ENCODE measurements at regions not wholly inside any gene's neighbourhood (a gene's known extent, or its start where the extent isn't known, plus 50 kb on each side); places are given as distances from the start of the nearest gene placed in this dataset.

DNA sequence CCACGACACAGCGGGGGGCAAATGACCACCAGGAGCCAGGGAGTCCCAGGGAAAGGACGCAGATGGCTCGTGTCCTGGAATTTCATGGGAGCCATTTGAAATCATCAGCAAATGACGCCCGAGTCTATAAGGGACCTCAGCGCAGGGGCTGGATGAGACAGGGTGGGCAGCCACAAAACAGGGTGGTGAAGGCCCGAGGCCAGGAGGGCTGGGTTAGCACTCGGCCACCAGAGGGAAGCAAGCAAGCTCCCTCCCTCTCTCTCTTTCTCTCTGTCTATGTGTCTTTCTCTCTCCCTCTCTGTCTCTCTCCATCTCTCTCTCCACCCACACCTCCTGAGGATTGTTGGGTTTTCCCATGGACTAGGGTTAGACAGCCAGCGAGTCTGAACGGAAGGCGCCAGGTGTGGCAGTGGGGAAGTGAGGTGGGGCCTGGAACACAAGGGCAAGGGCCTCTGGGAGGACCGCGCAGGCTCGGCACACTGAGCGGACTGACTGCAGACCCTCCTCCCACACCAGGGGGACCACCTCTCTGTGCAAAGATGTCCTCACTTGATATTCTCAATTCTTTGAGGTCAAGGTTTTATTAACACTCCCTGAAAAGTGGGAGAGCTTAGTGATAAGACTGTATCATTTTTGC lies 73.8 kb upstream of the TMPRSS2 start:
- H3K9me3 ChIP-seq (ENCODE audit: control insufficient read depth, low read length): no peaks in the 10 kb centered on the region
- H3K4me3 ChIP-seq (ENCODE audit: insufficient read depth, low read depth, low read length): no peak overlapping the region
- H3K36me3 ChIP-seq (ENCODE audit: control insufficient read depth, insufficient read depth, low read length): no peaks in the 10 kb centered on the region
- no peaks in the 10 kb centered on the region for H3K27me3 ChIP-seq (ENCODE audit: control insufficient read depth, insufficient read depth, low read length, poor library complexity, severe bottlenecking)
- no peaks in the 10 kb centered on the region for H3K4me1 ChIP-seq (ENCODE audit: control insufficient read depth, insufficient read depth, low read length)
- 89 to 93% methylated on average over 16 of the region's 16 CpGs for WGBS, 2 experiments
- H3K27ac ChIP-seq (ENCODE audit: insufficient read depth, low read depth, low read length, poor library complexity, severe bottlenecking): no peak overlapping the region

DNA sequence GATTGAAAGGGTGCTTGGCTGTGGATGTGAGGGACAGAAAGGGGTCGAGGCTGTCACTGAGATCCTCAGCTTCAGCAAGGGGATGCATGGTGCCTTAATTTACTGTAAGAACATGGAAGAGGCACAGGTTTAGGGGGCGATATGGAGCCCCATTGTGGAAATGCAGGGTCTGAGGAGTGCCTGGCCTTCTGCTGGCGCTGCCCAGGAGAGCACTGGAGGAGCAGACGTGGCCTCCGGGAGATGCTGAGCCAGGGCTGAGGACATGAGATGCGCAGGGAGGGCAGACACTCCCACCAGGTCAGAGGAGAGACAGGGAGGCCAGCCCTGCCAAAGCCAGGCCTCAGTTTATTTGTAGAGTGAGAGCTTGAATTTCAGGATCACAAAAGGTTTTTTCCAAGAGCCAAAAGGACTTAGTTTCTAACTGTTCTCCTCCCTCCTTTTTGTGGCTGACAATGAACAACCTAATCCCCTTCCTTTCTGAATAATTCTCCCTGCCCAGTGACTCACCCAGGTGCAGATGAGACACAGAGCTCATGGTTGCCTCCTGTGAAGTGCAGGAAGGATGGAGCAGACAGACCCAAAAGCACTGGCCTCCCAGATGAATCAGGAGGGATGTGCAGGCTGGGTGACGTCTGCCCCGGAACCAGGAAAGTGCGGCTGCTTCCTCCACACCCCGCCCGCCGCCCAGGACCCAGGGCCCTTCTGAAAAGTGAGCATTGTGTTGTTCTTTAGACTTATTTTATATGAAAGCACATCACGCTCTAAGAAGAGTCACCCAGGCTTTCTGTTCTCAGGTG lies 73.0 kb upstream of the TMPRSS2 start:
- no peak overlapping the region for H3K4me3 ChIP-seq (ENCODE audit: insufficient read depth, low read depth, low read length)
- H3K9me3 ChIP-seq (ENCODE audit: control insufficient read depth, low read length): no peaks in the 10 kb centered on the region
- 85 to 88% methylated on average over 13 of the region's 13 CpGs for WGBS, 2 experiments
- no peaks in the 10 kb centered on the region for H3K27me3 ChIP-seq (ENCODE audit: control insufficient read depth, insufficient read depth, low read length, poor library complexity, severe bottlenecking)
- H3K4me1 ChIP-seq (ENCODE audit: control insufficient read depth, insufficient read depth, low read length): no peaks in the 10 kb centered on the region
- H3K27ac ChIP-seq (ENCODE audit: insufficient read depth, low read depth, low read length, poor library complexity, severe bottlenecking): no peak overlapping the region
- no peaks in the 10 kb centered on the region for H3K36me3 ChIP-seq (ENCODE audit: control insufficient read depth, insufficient read depth, low read length)

DNA sequence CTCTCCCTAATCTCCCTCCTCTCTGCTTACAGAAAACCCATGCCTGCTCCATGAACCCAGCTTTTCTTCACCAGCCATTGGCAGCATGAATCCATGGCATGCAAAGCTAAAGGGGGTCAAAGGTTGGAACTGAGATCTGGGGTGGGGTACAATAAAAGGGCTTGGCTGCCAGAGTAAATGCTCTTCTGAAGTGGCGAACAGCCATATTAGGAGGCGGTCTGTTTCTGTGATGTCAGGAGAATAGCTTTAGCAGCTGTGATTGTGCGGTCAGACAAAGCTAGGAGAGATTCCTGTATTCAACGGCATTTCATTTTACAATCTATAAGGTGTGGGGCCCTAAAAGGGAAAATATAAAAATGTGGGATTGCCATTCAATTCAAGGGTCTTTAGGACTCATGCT lies 71.7 kb upstream of the TMPRSS2 start:
- H3K9me3 ChIP-seq (ENCODE audit: control insufficient read depth, low read length): no peaks in the 10 kb centered on the region
- H3K4me3 ChIP-seq (ENCODE audit: insufficient read depth, low read depth, low read length): no peak overlapping the region
- H3K27ac ChIP-seq (ENCODE audit: insufficient read depth, low read depth, low read length, poor library complexity, severe bottlenecking): no peak overlapping the region
- no peaks in the 10 kb centered on the region for H3K36me3 ChIP-seq (ENCODE audit: control insufficient read depth, insufficient read depth, low read length)
- no peaks in the 10 kb centered on the region for H3K27me3 ChIP-seq (ENCODE audit: control insufficient read depth, insufficient read depth, low read length, poor library complexity, severe bottlenecking)
- no peaks in the 10 kb centered on the region for H3K4me1 ChIP-seq (ENCODE audit: control insufficient read depth, insufficient read depth, low read length)
- 83 to 84% methylated on average over 4 of the region's 4 CpGs for WGBS, 2 experiments

DNA sequence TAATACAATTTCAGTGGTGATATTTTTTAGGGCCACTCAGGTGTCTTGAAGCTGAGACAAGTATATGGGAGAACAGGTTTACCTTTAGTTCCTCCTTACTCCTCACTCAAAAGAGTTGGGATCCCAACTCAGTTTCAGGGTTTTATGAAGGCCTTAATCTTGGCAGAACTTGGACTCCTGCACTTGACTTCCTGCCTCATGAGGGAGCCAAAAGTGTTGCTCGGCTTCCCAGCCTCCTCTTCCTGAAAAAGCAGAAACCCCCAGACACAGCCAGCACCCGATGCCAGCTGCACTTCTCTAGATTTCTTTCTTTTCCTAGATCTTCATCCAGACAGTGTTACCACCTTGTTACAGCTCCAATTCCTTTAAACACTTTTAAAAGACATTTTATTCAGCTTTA lies 70.8 kb upstream of the TMPRSS2 start:
- Histone ChIP-seq H3K4me1 (ENCODE audit: control insufficient read depth, insufficient read depth, low read length) (no peaks in the 10 kb centered on the region), H3K27me3 (ENCODE audit: control insufficient read depth, insufficient read depth, low read length, poor library complexity, severe bottlenecking) (no peaks in the 10 kb centered on the region), H3K9me3 (ENCODE audit: control insufficient read depth, low read length) (no peaks in the 10 kb centered on the region), H3K36me3 (ENCODE audit: control insufficient read depth, insufficient read depth, low read length) (no peaks in the 10 kb centered on the region), H3K4me3 (ENCODE audit: insufficient read depth, low read depth, low read length) (no peak overlapping the region), H3K27ac (ENCODE audit: insufficient read depth, low read depth, low read length, poor library complexity, severe bottlenecking) (no peak overlapping the region)
- WGBS, 2 experiments: 86 to 95% methylated on average over 2 of the region's 2 CpGs

DNA sequence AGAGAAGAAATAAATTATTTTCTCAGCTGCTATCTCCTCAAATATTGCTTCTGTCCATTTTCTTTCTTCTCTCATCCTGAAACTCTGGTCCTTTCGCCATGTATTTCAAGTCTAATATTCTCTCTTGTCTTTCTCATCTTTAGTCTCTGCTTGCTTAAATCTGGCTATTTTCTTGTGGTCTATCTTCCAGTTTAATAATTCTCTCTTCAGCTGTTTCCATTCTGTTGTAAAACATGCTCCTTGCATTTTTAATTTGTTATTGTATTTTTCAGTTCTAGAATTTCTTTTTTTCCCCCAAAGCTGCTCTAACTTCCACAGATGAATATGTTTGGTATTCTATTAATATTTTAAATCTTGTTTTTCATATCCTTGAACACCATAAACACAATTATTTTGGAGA lies 70.1 kb upstream of the TMPRSS2 start:
- WGBS, 2 experiments: 86 to 93% methylated on average over 1 of the region's 1 CpG
- H3K9me3 ChIP-seq (ENCODE audit: control insufficient read depth, low read length): no peaks in the 10 kb centered on the region
- no peak overlapping the region for H3K27ac ChIP-seq (ENCODE audit: insufficient read depth, low read depth, low read length, poor library complexity, severe bottlenecking)
- no peaks in the 10 kb centered on the region for H3K36me3 ChIP-seq (ENCODE audit: control insufficient read depth, insufficient read depth, low read length)
- no peaks in the 10 kb centered on the region for H3K27me3 ChIP-seq (ENCODE audit: control insufficient read depth, insufficient read depth, low read length, poor library complexity, severe bottlenecking)
- H3K4me3 ChIP-seq (ENCODE audit: insufficient read depth, low read depth, low read length): no peak overlapping the region
- H3K4me1 ChIP-seq (ENCODE audit: control insufficient read depth, insufficient read depth, low read length): no peaks in the 10 kb centered on the region

DNA sequence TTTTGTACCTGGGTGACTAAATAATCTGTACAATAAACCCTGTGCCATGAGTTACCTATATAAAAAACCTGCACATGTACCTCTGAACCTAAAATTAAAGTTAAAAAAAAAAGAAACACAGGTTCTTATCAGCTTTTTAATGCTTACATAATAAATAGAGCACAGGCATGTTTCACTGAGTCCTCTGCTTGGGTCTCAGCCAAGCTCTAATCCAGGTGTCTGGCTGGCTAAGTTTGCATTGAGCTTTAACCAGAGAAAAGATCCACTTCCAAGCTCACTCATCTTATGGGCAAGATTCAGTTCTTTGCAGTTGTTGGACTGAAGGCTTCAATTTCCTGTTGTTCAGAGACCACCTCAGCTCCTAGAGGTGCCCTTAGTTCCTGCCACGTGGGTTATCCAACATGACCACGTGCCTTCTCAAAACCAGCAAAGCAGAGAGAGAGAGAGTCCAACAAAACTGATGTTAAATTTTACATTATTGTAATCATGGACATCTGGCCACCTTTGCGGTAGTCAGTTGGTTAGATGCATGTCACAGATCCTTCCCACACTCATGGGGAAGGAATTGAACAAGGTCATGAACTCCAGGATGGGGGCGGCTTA lies 68.2 kb upstream of the TMPRSS2 start:
- Histone ChIP-seq H3K9me3 (ENCODE audit: control insufficient read depth, low read length) (no peaks in the 10 kb centered on the region), H3K4me3 (ENCODE audit: insufficient read depth, low read depth, low read length) (no peak overlapping the region), H3K27ac (ENCODE audit: insufficient read depth, low read depth, low read length, poor library complexity, severe bottlenecking) (no peak overlapping the region), H3K27me3 (ENCODE audit: control insufficient read depth, insufficient read depth, low read length, poor library complexity, severe bottlenecking) (no peaks in the 10 kb centered on the region), H3K36me3 (ENCODE audit: control insufficient read depth, insufficient read depth, low read length) (no peaks in the 10 kb centered on the region), H3K4me1 (ENCODE audit: control insufficient read depth, insufficient read depth, low read length) (no peaks in the 10 kb centered on the region)
- 87 to 89% methylated on average over 3 to 4 of the region's 4 CpGs for WGBS, 2 experiments

DNA sequence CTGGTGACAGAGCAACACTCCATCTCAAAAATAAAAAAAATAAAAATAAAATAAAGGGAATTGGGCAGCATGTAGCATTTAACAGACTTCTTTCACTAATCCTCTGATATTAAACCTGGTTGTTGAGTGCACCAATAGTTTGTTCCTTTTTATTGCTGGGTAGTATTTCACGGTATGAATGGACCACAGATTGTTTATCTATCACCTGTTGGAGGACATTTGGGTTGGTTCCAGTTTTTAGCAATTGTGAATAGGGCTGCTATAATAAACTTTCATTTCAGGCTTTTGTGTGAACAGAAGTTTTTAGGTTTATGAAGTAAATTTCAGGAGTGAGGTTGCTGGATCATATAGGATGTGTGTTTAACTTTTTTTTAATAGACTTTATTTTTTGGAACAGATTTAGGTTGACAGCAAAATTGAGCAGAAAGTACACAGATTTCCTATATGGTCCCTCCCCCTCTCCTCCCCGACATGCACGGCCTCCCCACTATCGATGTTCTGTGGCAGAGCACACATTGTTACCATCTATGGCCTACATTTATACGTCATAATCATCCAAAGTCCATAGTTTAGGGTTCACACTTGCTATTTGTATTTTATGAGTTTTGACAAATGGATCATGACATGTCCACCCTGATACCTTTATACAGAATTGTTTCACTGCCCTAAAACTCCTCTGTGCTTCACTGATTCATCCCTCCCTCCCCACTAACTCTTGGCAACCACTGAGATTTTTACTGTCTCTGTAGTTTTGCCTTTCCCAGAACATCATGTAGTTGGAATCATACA lies 66.1 kb upstream of the TMPRSS2 start:
- Histone ChIP-seq H3K27me3 (ENCODE audit: control insufficient read depth, insufficient read depth, low read length, poor library complexity, severe bottlenecking) (no peaks in the 10 kb centered on the region), H3K36me3 (ENCODE audit: control insufficient read depth, insufficient read depth, low read length) (no peaks in the 10 kb centered on the region), H3K4me1 (ENCODE audit: control insufficient read depth, insufficient read depth, low read length) (no peaks in the 10 kb centered on the region), H3K27ac (ENCODE audit: insufficient read depth, low read depth, low read length, poor library complexity, severe bottlenecking) (no peak overlapping the region), H3K4me3 (ENCODE audit: insufficient read depth, low read depth, low read length) (no peak overlapping the region), H3K9me3 (ENCODE audit: control insufficient read depth, low read length) (no peaks in the 10 kb centered on the region)
- 92 to 100% methylated on average over 5 of the region's 5 CpGs for WGBS, 2 experiments

DNA sequence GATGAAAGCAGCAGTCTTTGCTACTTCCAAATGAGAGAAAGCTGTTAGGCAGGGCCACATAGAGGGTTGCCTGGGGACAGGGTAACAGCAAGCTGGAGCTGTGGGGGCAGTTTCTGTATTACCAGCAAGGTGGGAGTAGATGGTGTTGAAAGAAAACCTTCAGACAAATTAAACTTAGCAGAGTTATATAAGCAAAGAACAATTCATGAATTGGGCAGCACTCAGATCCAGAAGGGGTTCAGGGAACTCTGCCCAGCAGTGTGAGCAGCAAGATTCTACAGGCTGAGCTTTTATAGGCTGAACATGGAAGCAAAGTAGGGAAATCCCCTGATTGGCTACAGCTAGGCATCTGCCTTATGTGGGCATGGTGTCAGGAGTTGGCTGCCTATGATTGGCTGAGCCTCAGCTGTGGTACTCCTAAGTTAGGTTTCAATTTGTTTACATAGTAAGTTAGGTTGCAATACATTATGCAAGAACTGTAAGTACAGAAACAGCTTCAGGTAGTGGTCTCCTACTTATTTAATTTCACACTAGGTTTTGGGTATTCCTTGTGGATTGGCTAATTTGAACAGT lies 64.1 kb upstream of the TMPRSS2 start:
- H3K27ac ChIP-seq (ENCODE audit: insufficient read depth, low read depth, low read length, poor library complexity, severe bottlenecking): no peak overlapping the region
- H3K27me3 ChIP-seq (ENCODE audit: control insufficient read depth, insufficient read depth, low read length, poor library complexity, severe bottlenecking): no peaks in the 10 kb centered on the region
- H3K4me1 ChIP-seq (ENCODE audit: control insufficient read depth, insufficient read depth, low read length): no peaks in the 10 kb centered on the region
- no peaks in the 10 kb centered on the region for H3K9me3 ChIP-seq (ENCODE audit: control insufficient read depth, low read length)
- H3K36me3 ChIP-seq (ENCODE audit: control insufficient read depth, insufficient read depth, low read length): no peaks in the 10 kb centered on the region
- H3K4me3 ChIP-seq (ENCODE audit: insufficient read depth, low read depth, low read length): no peak overlapping the region

DNA sequence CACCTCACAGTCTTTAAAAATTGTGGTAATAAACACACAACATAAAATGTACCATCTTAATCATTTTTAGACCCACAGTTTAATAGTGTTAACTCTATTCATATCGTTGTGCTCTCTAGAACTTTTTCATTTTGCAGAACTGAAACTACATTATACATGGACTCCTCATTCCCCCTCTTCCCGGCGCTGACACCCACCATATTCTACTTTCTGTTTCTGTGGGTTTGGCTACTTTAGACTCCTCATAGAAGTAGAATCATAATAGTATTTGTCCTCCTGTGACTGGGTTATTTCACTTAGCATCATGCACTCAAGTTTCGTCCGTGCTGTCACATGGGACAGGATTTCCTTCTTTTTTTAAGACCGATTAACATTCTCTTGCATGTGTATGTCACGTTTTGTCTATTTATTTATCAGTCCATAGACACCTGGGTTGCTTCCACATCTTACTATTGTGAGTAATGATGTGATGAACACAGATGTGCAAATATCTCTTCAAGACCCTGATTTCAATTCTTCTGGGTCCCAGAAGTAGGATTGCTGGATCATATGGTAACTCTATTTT lies 62.9 kb upstream of the TMPRSS2 start:
- no peak overlapping the region for H3K27ac ChIP-seq (ENCODE audit: insufficient read depth, low read depth, low read length, poor library complexity, severe bottlenecking)
- H3K27me3 ChIP-seq (ENCODE audit: control insufficient read depth, insufficient read depth, low read length, poor library complexity, severe bottlenecking): no peaks in the 10 kb centered on the region
- no peaks in the 10 kb centered on the region for H3K36me3 ChIP-seq (ENCODE audit: control insufficient read depth, insufficient read depth, low read length)
- no peak overlapping the region for H3K4me3 ChIP-seq (ENCODE audit: insufficient read depth, low read depth, low read length)
- no peaks in the 10 kb centered on the region for H3K4me1 ChIP-seq (ENCODE audit: control insufficient read depth, insufficient read depth, low read length)
- WGBS, 2 experiments: 85 to 89% methylated on average over 7 of the region's 7 CpGs
- H3K9me3 ChIP-seq (ENCODE audit: control insufficient read depth, low read length): no peaks in the 10 kb centered on the region

Measured in ectodermal cell (in vitro differentiated cells).